HEK293 (cell line): ENCODE measurements at regions not wholly inside any gene's neighbourhood (a gene's known extent, or its start where the extent isn't known, plus 50 kb on each side); places are given as distances from the start of the nearest gene placed in this dataset.

Experiments
- HOXA7 ChIP-seq: sonication (generic); formaldehyde crosslinking; IDR thresholded peaks from 2 replicates; pipeline ENCODE4 v1.8.1; 2022; ENCODE audit warnings: missing genetic modification reagents, borderline replicate concordance
- KLF1 ChIP-seq: fragments of 450-650 bp; formaldehyde crosslinking; IDR thresholded peaks from 2 replicates; pipeline ENCODE4 v1.5.1; 2016; ENCODE audit warnings: missing biosample characterization, missing genetic modification characterization
- MZF1 ChIP-seq: fragments of 450-650 bp; formaldehyde crosslinking; IDR thresholded peaks from 2 replicates; pipeline ENCODE4 v1.5.1; 2017; ENCODE audit warnings: missing biosample characterization, missing genetic modification characterization, borderline replicate concordance
- PRDM2 ChIP-seq: fragments of 450-650 bp; formaldehyde crosslinking; IDR thresholded peaks from 2 replicates; pipeline ENCODE4 v1.5.1; 2016; ENCODE audit warnings: missing biosample characterization, missing genetic modification characterization, borderline replicate concordance
- ZBTB26 ChIP-seq: fragments of 450-650 bp; formaldehyde crosslinking; optimal IDR thresholded peaks from 2 replicates; pipeline ENCODE3; 2016; ENCODE audit warnings: missing biosample characterization, mild to moderate bottlenecking, missing genetic modification characterization
- ZNF274 ChIP-seq, 2 experiments: fragments of 200-500 bp in 1 of 2; fragments of 450-650 bp in 1 of 2; sonication (Bioruptor generic) in 1 of 2; formaldehyde crosslinking in 1 of 2; IDR thresholded peaks; 2 replicates each; pipeline versions ENCODE4 v1.5.1 to v1.6.1; 2014 to 2016; ENCODE audit warnings: borderline replicate concordance in 1 of 2, inconsistent platforms in 1 of 2, low read length in 1 of 2, missing biosample characterization in 1 of 2, missing genetic modification characterization in 1 of 2
- ZNF311 ChIP-seq: fragments of 450-650 bp; formaldehyde crosslinking; IDR thresholded peaks from 2 replicates; pipeline ENCODE4 v1.5.1; 2017; ENCODE audit warnings: missing biosample characterization, missing genetic modification characterization, borderline replicate concordance
- ZNF747 ChIP-seq: fragments of 450-650 bp; formaldehyde crosslinking; IDR thresholded peaks from 2 replicates; pipeline ENCODE4 v1.5.1; 2016; ENCODE audit warnings: missing biosample characterization, missing genetic modification characterization
- TF ChIP-seq, protein P1 (sequence below): fragments of 450-650 bp; formaldehyde crosslinking; IDR thresholded peaks from 2 replicates; pipeline ENCODE4 v1.5.1; 2016; ENCODE audit warnings: missing biosample characterization, missing genetic modification characterization
- TF ChIP-seq, protein P2 (sequence below): fragments of 450-650 bp; formaldehyde crosslinking; IDR thresholded peaks from 2 replicates; pipeline ENCODE4 v1.5.1; 2016; ENCODE audit warnings: missing biosample characterization, missing genetic modification characterization
- TF ChIP-seq, protein P3 (sequence below): fragments of 450-650 bp; formaldehyde crosslinking; IDR thresholded peaks from 2 replicates; pipeline ENCODE4 v1.5.1; 2016; ENCODE audit warnings: missing biosample characterization, missing genetic modification characterization

GRCh38 chr1:25012966-25013962 lies 83.2 kb upstream of the RUNX3 start:
- no peak for TF ChIP-seq PRDM2 (tag by site-specific recombination)
- TF ChIP-seq, protein P1, sequence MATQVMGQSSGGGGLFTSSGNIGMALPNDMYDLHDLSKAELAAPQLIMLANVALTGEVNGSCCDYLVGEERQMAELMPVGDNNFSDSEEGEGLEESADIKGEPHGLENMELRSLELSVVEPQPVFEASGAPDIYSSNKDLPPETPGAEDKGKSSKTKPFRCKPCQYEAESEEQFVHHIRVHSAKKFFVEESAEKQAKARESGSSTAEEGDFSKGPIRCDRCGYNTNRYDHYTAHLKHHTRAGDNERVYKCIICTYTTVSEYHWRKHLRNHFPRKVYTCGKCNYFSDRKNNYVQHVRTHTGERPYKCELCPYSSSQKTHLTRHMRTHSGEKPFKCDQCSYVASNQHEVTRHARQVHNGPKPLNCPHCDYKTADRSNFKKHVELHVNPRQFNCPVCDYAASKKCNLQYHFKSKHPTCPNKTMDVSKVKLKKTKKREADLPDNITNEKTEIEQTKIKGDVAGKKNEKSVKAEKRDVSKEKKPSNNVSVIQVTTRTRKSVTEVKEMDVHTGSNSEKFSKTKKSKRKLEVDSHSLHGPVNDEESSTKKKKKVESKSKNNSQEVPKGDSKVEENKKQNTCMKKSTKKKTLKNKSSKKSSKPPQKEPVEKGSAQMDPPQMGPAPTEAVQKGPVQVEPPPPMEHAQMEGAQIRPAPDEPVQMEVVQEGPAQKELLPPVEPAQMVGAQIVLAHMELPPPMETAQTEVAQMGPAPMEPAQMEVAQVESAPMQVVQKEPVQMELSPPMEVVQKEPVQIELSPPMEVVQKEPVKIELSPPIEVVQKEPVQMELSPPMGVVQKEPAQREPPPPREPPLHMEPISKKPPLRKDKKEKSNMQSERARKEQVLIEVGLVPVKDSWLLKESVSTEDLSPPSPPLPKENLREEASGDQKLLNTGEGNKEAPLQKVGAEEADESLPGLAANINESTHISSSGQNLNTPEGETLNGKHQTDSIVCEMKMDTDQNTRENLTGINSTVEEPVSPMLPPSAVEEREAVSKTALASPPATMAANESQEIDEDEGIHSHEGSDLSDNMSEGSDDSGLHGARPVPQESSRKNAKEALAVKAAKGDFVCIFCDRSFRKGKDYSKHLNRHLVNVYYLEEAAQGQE (tag by site-specific recombination), result no peak
- no peak for TF ChIP-seq HOXA7 (CRISPR knock-in tag)
- no peak for TF ChIP-seq MZF1 (tag by site-specific recombination)
- TF ChIP-seq, protein P2, sequence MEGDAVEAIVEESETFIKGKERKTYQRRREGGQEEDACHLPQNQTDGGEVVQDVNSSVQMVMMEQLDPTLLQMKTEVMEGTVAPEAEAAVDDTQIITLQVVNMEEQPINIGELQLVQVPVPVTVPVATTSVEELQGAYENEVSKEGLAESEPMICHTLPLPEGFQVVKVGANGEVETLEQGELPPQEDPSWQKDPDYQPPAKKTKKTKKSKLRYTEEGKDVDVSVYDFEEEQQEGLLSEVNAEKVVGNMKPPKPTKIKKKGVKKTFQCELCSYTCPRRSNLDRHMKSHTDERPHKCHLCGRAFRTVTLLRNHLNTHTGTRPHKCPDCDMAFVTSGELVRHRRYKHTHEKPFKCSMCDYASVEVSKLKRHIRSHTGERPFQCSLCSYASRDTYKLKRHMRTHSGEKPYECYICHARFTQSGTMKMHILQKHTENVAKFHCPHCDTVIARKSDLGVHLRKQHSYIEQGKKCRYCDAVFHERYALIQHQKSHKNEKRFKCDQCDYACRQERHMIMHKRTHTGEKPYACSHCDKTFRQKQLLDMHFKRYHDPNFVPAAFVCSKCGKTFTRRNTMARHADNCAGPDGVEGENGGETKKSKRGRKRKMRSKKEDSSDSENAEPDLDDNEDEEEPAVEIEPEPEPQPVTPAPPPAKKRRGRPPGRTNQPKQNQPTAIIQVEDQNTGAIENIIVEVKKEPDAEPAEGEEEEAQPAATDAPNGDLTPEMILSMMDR (tag by site-specific recombination), result no peak
- no peak for TF ChIP-seq ZNF311
- TF ChIP-seq, protein P3, sequence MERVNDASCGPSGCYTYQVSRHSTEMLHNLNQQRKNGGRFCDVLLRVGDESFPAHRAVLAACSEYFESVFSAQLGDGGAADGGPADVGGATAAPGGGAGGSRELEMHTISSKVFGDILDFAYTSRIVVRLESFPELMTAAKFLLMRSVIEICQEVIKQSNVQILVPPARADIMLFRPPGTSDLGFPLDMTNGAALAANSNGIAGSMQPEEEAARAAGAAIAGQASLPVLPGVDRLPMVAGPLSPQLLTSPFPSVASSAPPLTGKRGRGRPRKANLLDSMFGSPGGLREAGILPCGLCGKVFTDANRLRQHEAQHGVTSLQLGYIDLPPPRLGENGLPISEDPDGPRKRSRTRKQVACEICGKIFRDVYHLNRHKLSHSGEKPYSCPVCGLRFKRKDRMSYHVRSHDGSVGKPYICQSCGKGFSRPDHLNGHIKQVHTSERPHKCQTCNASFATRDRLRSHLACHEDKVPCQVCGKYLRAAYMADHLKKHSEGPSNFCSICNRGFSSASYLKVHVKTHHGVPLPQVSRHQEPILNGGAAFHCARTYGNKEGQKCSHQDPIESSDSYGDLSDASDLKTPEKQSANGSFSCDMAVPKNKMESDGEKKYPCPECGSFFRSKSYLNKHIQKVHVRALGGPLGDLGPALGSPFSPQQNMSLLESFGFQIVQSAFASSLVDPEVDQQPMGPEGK (tag by site-specific recombination), result no peak
- no peak for TF ChIP-seq KLF1 (tag by site-specific recombination)
- TF ChIP-seq ZBTB26 (tag by site-specific recombination), result no peak
- TF ChIP-seq ZNF274 (IDR thresholded peaks at IDR 0.05; ENCODE audit: low read length), result no peak
- TF ChIP-seq ZNF274 (tag by site-specific recombination; IDR thresholded peaks at IDR 0.05; ENCODE audit: borderline replicate concordance), result no peak
- TF ChIP-seq ZNF747, result no peak
